K562 (cell line): ENCODE measurements at regions not wholly inside any gene's neighbourhood (a gene's known extent, or its start where the extent isn't known, plus 50 kb on each side); places are given as distances from the start of the nearest gene placed in this dataset.

Source experiments
- ATAC-seq: fragments of 200-7000 bp; cut with Tn5 transposase; 3 replicates; pipeline ENCODE4 v1.9.1; 2020; ENCODE audit warnings: moderate library complexity
- BruUV-seq: library from RNA; stranded (reverse); fragments of 400-500 nt; replicated peaks from 2 replicates; lab custom pipeline; 2021; lab: Mats Ljungman, UMichigan
- CTCF ChIA-PET: fragments of 300-600 bp; formaldehyde crosslinking; extraction: SDS; loops from one replicate; lab custom pipeline; 2021; ENCODE audit warnings: low intra/inter-chr PET ratio; lab: Yijun Ruan, JAX
- POLR2A ChIA-PET: fragments of 300-600, 350-650 bp; sonication (Branson Sonifier 250); formaldehyde crosslinking; extraction: SDS; loops from one replicate; lab custom pipeline; 2021; ENCODE audit warnings: antibody characterized with exemption, inconsistent platforms; lab: Yijun Ruan, JAX
- DNase-seq, 4 experiments: peaks; one replicate each; pipeline versions ENCODE4 v3.0.0 to v3.0.0-alpha.2; 2011 to 2018; ENCODE audit warnings: low spot score in 3 of 4, mixed read lengths in 3 of 4; ENCODE audit errors: extremely low read depth in 1 of 4
- FAIRE-seq: peaks from 2 replicates; lab custom pipeline; 2011; peaks lifted over from hg19 to GRCh38; lab: Jason Lieb, UNC
- H2AFZ ChIP-seq: 2 replicates; pipeline ENCODE4 v1.6.0; 2011; ENCODE audit warnings: low read depth, low read length, control low read depth, inconsistent platforms
- H3K27ac ChIP-seq: fragments of 200-600 bp; 3 replicates; pipeline ENCODE4 v1.8.0; 2011; ENCODE audit warnings: low read depth, mild to moderate bottlenecking, control low read depth, inconsistent platforms, low read length, moderate library complexity, mixed read lengths; ENCODE audit errors: extremely low read depth
- H3K27me3 ChIP-seq, 2 experiments: fragments of 300-600 bp in 1 of 2; 2 replicates in 1 of 2; 3 replicates in 1 of 2; pipeline versions ENCODE4 v1.6.0 to v1.8.0; 2011; ENCODE audit warnings: inconsistent platforms in 2 of 2, low read length in 2 of 2, mild to moderate bottlenecking in 1 of 2, mixed read lengths in 1 of 2, moderate library complexity in 1 of 2; ENCODE audit not compliant: control insufficient read depth in 2 of 2, insufficient read depth in 2 of 2
- H3K36me3 ChIP-seq: fragments of 300-600 bp; 3 replicates; pipeline ENCODE4 v1.8.0; 2011; ENCODE audit warnings: mild to moderate bottlenecking, low read length, inconsistent platforms; ENCODE audit not compliant: control insufficient read depth, insufficient read depth
- H3K4me1 ChIP-seq, 2 experiments: fragments of 200-600 bp in 1 of 2; replicated peaks in 1 of 2; 2 replicates in 1 of 2; 3 replicates in 1 of 2; pipeline versions ENCODE4 v1.5.1 to v1.8.0; 2011; ENCODE audit warnings: inconsistent platforms in 2 of 2, low read length in 2 of 2, mild to moderate bottlenecking in 1 of 2, mixed read lengths in 1 of 2, moderate library complexity in 1 of 2; ENCODE audit not compliant: control insufficient read depth in 2 of 2, insufficient read depth in 2 of 2
- H3K4me2 ChIP-seq: 2 replicates; pipeline ENCODE4 v1.6.1; 2011; ENCODE audit warnings: low read length, control low read depth, inconsistent platforms, mixed read lengths; ENCODE audit not compliant: insufficient read depth
- H3K4me3 ChIP-seq: fragments of 200-600 bp; sonication (generic), shearing (Covaris generic); 2 replicates; pipeline ENCODE4 v1.5.1; 2016; ENCODE audit warnings: control low read depth, inconsistent platforms
- H3K79me2 ChIP-seq: fragments of 200-600 bp; 3 replicates; pipeline ENCODE4 v1.8.0; 2011; ENCODE audit warnings: low read length, inconsistent platforms; ENCODE audit not compliant: control insufficient read depth, insufficient read depth
- H3K9ac ChIP-seq, 2 experiments: 2 replicates each; pipeline versions ENCODE4 v1.6.0 to v1.6.1; 2011; ENCODE audit warnings: low read depth in 2 of 2, low read length in 2 of 2, control low read depth in 1 of 2, inconsistent platforms in 1 of 2, mild to moderate bottlenecking in 1 of 2, mixed read lengths in 1 of 2; ENCODE audit not compliant: insufficient read depth in 1 of 2
- H3K9me1 ChIP-seq: one replicate; pipeline ENCODE4 v1.6.0; 2011; ENCODE audit warnings: inconsistent platforms, mild to moderate bottlenecking, low read length, moderate library complexity; ENCODE audit not compliant: control insufficient read depth, insufficient read depth
- H3K9me3 ChIP-seq: replicated peaks from 2 replicates; pipeline ENCODE4 v1.5.1; 2011; ENCODE audit warnings: low read depth, low read length, inconsistent platforms; ENCODE audit not compliant: control insufficient read depth, insufficient read depth
- H4K20me1 ChIP-seq: replicated peaks from 2 replicates; pipeline ENCODE4 v1.6.1; 2011; ENCODE audit warnings: low read length, inconsistent platforms, mixed read lengths; ENCODE audit not compliant: control insufficient read depth, insufficient read depth
- FOXK1 ChIP-seq: sonication (generic); formaldehyde crosslinking; IDR thresholded peaks from 2 replicates; pipeline ENCODE4 v1.8.0; 2022; ENCODE audit warnings: missing genetic modification reagents, mild to moderate bottlenecking, borderline replicate concordance
- PHB2 ChIP-seq: fragments of 450-650 bp; IDR thresholded peaks from 2 replicates; pipeline ENCODE4 v1.6.1; 2017; ENCODE audit warnings: low read depth
- ZFX ChIP-seq: sonication (generic); formaldehyde crosslinking; IDR thresholded peaks from 2 replicates; pipeline ENCODE4 v1.8.0; 2022; ENCODE audit warnings: mild to moderate bottlenecking, missing genetic modification reagents, moderate library complexity
- ZNF507 ChIP-seq: conservative IDR thresholded peaks from 2 replicates; pipeline ENCODE4 v1.6.1; 2017; ENCODE audit warnings: missing genetic modification characterization, missing compliant biosample characterization
- WGBS: fragments of 100-300 bp; shearing (Covaris generic); methylation state at CpG from one replicate; pipeline ENCODE4 v1.1.6; 2016; ENCODE audit warnings: low coverage, mixed read lengths; ENCODE audit not compliant: insufficient coverage; ENCODE audit errors: missing lambda C conversion rate; 5-methylcytosine and 5-hydroxymethylcytosine counted together
- in situ Hi-C: fragments of 300-500 bp; cut with MboI; formaldehyde crosslinking; loops from 4 replicates; pipeline ENCODE4 v1.15.0; 2018; ENCODE audit warnings: inconsistent platforms, mixed read lengths
- intact Hi-C: fragments of 100-400 bp; cut with micrococcal nuclease; formaldehyde crosslinking; loops from 2 replicates; pipeline ENCODE4 v1.14.2; 2022
- TF ChIP-seq, protein P1 (sequence below): IDR thresholded peaks from 2 replicates; pipeline ENCODE4 v1.6.1; 2011; ENCODE audit warnings: borderline replicate concordance, low read depth, mild to moderate bottlenecking, moderate library complexity, low read length; ENCODE audit not compliant: insufficient read depth, poor library complexity, severe bottlenecking

DNA sequence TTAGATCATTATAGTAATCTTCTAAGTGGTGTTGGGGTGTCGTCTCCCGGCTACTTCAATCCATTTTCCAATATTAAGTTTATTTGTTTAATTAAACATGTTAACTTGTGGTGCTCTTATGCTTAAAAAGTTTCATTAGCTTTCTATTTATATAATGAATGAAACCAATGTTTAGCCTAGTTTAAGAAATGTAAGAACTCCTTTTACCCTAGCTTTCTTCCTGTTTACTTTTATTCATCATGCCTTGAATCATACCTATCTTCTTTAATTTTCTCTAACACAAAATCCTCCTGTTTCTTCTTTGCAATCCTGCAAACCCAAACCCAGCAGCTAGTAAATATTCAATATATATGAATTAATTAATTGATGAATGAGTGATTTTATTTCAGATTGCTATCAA is 1276.7 kb upstream of the PIK3C3 start:
- Histone ChIP-seq H2AFZ (no peak overlapping the region), H3K4me1 (no peaks in the 10 kb centered on the region), H3K9me1 (no peaks in the 10 kb centered on the region), H3K36me3 (no peaks in the 10 kb centered on the region), H3K79me2 (no peaks in the 10 kb centered on the region), H3K9ac (no peak overlapping the region), H3K4me3 (no peak overlapping the region), H3K27ac (no peak overlapping the region), H3K9me3 (no peaks in the 10 kb centered on the region), H4K20me1 (no peaks in the 10 kb centered on the region), H3K4me2 (no peak overlapping the region), H3K27me3 (no peaks in the 10 kb centered on the region)
- WGBS: 0% methylated on average over 2 of the region's 2 CpGs
- intact Hi-C loops (no loop called here), in situ Hi-C loops (no loop called here)
- ChIA-PET CTCF (no interaction called here), POLR2A (no interaction called here)
- ATAC-seq (no peak), DNase-seq (no peak), FAIRE-seq (no peak)
- TF ChIP-seq ZFX (no peak), PHB2 (no peak), FOXK1 (CRISPR knock-in tag) (no peak), ZNF507 (tag) (no peak)
- TF ChIP-seq, protein P1, sequence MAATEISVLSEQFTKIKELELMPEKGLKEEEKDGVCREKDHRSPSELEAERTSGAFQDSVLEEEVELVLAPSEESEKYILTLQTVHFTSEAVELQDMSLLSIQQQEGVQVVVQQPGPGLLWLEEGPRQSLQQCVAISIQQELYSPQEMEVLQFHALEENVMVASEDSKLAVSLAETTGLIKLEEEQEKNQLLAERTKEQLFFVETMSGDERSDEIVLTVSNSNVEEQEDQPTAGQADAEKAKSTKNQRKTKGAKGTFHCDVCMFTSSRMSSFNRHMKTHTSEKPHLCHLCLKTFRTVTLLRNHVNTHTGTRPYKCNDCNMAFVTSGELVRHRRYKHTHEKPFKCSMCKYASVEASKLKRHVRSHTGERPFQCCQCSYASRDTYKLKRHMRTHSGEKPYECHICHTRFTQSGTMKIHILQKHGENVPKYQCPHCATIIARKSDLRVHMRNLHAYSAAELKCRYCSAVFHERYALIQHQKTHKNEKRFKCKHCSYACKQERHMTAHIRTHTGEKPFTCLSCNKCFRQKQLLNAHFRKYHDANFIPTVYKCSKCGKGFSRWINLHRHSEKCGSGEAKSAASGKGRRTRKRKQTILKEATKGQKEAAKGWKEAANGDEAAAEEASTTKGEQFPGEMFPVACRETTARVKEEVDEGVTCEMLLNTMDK: no peak
- no TSS peak for BruUV-seq
